ELR (cell line): ENCODE measurements at regions not wholly inside any gene's neighbourhood (a gene's known extent, or its start where the extent isn't known, plus 50 kb on each side); places are given as distances from the start of the nearest gene placed in this dataset.
A peak's percentile ranks its signal among the peaks of the same experiment; 100 is the strongest.
"Not testable (repeated sequence)": the region's sequence is repeated elsewhere in the genome, so short reads cannot be mapped to it uniquely, and the experiment has no call there.

ENCODE experiments used
- DNase-seq: peaks from one replicate; pipeline ENCODE4 v3.0.0-alpha.2; 2015; ENCODE audit warnings: low read depth

DNA sequence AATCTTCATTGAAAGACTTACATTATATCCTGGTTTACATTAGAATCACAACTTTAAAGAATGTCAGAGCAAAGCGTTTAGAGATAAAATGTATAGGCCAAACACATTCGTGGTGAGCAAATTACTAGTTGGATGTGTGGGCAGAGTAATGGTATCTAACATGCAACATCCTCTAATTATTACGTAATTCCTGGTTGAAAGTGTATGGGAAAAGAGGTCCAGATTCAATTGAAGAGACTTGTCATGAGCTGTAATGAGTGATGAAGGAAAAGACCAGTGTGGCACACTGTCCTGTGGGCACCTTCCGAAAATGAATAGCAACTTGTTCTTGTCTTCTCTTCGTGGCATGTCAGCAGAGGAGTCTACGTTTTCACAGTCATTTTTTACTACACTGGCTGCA lies 192.8 kb downstream of the LRIG3 start:
- DNase-seq: no peak

DNA sequence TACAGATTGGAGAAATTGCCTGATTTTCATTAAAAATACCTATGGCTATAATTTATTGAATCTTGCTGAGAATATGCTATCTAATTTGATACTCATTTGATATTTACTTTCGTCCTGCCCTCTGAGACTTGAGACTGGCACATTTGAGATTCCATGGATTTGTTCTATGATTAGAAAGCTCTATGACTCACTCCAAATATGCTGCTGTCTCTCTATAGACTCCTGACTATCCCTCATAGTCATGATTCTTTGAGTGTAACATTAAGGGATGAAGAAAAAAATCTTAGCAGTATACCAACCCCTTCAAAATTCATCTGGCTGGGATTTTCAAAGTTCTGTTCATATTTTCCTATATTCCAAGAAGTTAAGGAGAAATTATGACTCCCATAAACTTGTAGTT lies 191.9 kb downstream of the LRIG3 start:
- peak; percentile 33 for DNase-seq

DNA sequence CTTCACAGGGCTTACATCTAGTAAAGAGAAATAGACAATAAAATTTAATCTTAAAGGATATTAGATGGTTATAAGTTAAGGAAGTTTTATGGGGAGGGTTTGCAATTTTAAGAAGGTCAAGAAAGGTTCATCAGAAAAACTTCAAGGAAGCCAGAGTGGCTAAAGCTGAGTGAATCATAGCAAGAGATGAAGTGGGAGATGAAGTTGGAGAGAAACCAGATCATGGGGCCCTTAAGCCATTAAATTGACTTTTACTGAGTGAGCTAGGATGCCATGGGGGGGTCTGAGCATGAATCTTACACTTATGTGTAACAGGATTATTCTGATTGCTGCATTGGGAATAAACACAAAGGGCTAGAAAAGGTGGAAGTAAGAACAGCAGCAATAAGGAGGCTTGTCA lies 189.2 kb downstream of the LRIG3 start:
- no peak for DNase-seq

DNA sequence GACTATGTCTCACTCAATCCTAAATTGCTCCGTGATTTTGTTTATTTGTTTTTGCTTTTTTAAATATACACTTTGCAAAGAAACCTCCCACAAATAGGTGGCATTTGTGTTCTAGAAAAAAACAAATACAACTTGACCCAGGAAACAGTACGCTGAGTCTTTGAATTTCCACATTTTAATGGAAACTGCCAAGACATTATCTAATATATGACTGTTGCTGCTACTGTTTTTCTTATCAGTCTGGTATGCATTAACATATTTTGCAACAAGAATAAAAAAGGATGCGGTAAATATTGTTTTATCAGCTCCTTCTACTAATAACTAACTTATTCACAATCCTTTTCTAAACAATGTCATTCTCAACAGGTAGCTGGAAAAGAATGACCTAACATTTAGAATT lies 187.4 kb downstream of the LRIG3 start:
- DNase-seq: no peak

DNA sequence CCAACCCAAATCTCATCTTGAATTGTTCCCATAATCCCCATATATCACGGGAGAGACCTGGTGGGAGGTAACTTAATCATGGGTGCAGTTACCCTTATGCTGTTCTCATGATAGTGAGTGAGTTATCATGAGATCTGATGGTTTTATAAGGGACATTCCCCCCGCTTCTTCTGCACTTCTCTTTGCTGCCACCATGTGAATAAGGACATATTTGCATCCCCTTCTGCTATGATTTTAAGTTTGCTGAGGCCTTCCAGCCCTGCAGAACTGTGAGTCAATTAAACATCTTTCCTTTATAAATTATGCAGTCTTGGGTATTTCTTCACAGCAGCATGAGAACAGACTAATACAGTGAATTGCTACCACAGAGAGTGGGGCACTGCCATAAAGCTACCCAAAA lies 179.1 kb downstream of the LRIG3 start:
- peak; percentile 36 for DNase-seq

DNA sequence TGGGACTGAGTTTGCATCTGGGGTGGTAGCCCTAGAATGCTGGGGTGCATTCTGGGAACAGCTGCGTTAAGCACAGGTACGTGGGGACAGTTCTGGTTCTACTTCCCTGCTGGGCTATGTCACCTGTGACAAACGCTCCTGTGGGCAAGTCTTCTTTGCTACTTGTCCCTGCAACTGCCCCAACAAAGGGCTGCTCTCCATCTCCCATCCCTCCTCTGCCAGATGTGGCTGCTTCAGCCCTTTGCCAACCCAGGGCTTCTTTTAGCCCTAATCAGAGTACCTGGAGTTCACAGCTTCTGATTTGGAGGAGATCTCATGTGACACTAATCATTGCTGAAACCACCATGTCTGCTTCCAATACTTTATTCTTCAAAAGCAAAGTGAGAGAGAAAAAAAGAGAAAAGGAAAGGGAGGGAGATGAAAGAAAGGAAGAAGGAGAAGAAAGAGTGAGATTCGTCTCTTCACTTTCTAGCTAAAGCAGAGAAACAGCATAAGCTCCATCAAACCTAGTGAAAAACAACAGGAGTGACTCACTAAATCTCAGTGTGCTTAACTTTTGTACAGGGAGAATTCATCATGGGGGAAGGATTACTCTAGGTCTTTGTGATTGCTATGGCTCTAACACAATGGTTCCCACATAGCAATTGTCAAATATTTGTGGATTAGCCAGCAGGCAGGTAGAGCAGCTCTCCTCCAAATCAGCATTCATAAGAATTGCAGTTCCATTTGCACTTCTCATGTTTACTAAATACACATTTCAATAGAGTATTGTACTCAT lies 174.8 kb downstream of the LRIG3 start:
- DNase-seq: no peak

DNA sequence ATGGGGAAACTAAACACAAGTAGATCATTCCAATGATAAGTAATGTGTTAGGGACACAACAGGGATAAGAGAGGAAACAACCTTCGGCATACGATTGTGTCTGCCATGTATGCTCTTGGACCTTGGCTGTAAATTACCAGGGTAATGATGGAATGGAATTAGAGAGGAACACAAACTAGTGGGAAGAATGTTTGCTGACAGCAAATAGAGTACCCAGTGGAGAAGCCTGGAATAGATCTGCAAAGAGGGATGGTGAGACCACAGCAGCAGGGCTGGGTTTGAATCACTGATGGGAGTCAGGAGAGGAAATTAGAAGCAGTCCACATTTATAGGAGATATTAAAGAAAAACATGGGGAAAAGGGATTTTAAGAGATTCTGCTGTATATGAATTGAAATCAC lies 172.8 kb downstream of the LRIG3 start:
- DNase-seq: no peak

DNA sequence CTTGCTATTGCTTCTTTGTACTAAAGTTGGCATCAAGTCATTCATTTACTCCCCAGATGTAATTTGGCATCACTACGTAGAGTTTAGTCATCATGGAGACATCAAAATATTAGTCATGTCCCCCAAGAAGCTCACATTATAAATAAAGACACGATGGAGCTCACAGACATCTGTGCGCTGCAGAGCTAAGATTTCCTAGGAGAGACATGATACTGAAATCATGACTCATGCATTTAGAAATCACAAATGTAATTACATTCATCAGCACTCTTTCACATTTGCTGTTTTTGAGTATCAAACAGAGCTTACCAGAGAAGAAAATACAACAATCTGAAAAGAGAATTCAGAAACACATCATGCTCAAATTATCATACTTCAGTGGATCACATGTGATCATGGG lies 169.8 kb downstream of the LRIG3 start:
- DNase-seq: peak; percentile 91

DNA sequence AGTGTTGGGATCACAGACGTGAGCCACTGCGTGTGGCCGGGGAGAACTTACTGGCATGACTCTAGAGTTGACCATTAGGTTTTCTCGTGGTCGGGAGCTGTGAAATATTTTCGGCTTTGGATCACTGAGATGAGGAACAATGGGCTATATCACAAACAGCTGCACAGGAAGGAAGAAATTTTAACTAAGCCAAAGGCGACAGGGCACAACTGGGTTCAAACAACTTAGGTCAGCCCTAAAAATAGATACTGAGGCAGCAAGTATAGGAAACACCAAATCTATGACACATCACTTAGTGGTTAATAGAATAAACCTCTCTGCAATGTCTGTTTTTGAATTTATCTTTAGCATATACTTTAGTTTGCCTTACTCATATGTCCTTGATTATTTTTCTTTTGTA lies 162.9 kb downstream of the LRIG3 start:
- peak; percentile 73 for DNase-seq

DNA sequence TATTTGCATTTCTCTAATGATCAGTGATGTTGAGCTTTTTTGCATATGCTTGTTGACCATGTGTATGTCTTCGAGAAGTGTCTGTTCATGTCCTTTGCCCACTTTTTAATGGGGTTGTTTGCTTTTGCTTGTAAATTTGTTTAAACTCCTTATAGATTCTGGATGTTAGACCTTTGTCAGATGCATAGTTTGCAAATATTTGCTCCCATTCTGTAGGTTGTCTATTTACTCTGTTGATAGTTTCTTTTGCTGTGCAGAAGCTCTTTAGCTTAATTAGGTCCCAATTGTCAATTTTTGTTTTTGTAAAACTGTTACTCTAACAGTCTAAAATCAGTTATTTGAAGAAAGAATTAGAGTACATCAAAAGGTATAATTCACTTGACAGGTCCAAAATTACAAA lies 160.6 kb downstream of the LRIG3 start:
- DNase-seq: not testable (repeated sequence)

DNA sequence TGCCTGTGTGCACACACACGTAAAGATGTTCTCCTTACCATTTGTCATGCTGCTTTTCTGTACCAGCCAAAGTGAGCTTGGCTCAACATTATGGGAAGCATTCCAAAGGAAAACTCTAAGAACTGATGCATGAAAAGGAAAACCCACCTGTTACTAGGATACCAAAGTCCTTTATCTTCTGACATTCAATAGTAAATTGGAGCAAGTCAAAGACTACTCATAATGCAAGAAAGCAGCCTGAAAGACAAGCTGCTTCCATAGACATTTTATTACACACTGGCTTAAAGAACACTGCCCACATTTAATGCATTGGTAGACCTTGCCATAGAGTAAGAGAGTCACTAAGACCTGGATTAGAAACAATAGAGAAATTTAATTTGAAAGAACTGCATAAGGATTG lies 159.0 kb downstream of the LRIG3 start:
- no peak for DNase-seq

DNA sequence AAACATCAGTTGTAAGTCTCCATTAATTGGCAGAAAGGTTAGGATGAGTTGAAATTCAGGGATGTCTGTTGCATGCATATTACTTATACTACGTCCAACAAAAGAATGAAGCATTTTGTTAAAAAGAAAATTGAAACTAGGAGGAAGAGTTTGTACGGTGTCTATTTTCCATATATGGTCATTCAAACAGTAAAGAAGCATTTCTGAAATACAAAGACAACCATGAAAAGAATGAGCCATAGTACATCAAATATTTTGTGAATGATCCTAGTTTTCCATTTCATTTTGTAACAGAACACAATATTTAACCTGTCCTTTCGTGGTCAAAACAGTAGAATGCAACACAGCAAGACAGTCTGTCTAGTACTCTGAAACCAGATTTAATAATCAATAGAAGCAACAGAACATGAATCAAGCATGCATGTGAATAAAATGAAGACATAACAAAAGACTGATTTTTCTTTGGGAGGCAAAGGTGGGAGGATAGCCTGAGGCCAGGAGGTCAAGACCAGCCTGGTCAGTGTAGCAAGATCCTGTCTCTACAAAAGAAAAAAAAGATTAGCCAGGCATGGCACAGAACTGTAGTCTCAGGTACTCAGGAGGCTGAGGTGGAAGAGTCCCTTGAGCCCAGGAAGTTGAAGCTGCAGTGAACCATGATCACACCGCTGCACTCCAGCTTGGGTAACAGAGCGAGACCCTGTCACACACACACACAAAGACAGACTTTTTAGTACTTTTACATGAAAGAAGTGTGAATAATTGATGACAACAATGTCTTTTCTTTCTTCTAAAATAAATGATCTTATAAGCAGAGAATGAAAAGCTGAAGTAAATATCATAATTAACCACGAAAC lies 156.0 kb downstream of the LRIG3 start:
- no peak for DNase-seq

DNA sequence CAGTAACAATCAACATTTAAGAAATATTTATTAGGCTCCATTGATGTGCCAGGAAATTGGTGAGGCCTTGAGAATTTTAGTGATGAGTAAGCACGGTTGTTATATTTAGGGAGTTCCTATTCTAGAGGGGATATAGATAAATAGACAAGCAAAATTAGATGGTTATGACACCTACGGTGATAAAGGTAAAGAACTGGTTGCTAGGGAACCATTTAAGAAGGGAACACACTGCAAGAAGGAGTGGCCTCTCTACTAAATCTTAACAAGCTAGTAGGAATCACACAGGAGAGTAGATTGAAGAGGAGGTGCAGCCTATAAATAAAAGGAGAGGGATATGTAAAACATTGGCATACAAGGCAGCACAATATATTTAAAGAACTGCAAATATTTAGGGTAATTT lies 155.2 kb downstream of the LRIG3 start:
- no peak for DNase-seq

DNA sequence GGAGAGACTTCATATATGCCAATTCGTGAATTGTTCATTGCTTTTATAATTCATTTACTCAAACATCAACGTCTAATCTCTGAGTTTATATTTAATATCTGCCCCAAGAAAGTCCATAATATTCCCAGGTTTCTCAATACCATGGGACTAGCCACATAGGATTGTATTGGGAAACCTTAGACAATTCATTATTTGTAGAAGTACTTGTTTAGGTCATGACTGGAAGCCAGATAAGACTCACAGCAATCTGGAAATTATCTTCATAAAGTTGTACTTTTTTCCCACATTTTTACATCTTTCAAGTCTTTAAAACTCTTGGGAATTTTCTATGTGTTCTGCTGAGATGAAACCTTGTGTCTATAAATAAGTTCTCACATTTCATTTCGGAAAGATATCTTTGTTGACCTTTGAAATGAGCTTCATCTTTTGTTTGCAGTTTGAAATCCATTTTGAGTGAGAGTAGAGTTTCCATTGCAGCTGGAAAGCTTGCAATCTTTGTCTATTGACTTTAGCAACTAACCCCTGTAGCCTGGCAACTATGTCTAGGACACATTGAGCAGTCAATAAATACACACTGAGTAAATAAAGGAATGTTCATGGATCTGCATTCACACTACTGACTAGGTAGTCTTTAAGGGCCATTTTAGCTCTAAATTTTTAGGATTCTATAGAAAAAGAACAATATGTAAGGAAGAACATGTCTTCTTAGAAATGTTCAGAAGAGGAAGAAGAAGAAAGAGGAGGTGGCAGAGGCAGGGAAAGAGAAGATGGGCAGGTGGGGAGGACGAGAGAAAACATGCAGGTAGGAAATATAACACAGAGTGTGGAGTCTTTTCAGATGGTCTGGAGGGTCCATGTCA lies 154.4 kb downstream of the LRIG3 start:
- no peak for DNase-seq

DNA sequence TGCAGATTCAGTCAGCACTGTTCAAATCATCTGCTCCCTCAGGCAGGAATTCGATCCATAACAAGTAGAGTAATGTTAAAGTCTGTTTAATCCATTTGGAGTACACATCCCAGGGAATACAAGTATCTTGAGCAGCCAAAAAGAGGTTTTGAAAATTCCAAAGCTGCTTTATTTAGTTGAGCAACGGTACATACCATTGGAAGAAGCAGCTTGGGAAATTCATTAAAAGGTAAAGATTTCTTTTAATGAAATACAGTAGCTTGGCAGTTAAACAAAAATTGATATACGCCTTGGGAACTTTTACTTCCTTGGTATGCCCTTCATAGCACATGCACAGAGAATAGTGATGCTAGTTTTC lies 153.8 kb downstream of the LRIG3 start:
- no peak for DNase-seq

DNA sequence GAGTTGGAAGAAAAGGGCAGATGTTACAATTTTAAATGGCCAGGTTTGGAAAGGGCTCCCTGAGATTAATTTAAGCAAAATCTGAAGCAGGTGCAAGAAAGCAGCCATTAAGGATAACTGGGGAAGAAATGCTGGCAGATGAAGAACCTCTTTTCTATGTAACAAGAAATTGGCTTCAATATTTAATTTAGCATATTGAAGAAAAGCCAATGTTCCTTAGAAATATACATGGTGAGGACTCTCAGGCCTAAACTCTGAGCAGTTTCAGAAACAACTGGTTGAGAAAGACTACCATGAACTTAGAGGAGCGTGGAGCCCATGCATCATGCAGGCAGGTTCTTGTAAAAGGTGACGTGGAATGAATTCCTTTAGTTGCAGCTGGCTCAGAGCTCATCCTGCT lies 152.8 kb downstream of the LRIG3 start:
- DNase-seq: no peak

DNA sequence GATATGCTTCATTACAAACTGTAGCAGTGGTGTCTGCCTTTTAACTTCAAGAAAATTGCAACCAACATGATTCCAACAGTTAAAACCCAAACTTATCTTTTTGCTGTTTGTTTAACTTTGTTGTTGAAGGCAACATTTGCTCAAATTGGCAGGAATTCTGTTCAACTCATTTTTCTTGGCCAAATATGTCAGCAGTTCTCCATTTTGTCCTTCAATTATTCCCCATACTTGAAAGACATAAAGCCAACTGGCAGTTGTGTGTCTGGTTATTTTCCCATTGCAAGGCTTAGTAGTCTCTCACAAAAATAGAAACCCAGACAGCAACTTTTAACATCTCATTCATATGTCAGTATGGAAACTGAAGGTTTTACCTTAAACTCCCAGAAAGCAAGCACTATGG lies 146.3 kb downstream of the LRIG3 start:
- DNase-seq: no peak

DNA sequence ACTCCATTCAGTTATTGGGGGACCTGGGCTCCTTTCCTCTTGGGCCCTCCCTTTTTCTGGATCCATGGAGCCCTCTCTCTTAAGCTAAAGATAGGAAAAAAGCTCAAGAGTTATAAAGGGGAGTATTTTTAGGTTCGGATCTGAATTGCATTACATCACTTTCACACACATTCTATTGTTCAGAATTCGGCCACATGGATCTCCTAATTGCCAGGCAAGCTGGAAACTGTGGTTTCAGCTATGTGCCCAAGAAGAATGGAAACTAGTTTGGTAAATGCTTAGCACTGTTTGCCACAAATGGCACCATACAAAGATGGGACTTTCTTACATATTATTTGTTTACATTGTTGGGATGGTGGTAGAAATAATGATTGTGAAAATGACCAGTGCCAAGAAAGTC lies 145.6 kb downstream of the LRIG3 start:
- DNase-seq: no peak

DNA sequence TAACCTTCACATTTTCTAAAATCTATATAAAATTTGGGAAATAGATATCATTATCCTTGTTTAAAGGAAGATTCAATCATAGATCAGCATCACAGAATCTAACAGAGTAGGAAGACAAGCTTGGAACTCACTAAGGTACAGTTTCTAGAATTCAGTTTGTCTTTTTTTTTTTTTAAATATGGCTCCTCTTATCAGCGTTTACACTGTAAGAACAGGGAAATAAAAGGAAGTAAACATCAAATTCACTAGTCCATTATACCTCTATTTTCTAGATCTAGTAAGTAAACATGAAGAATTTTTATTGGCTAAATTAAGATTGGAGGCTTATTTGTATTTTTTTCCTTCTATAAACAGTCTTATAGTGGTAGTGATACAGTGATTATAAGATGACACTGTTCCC lies 144.9 kb downstream of the LRIG3 start:
- DNase-seq: no peak

DNA sequence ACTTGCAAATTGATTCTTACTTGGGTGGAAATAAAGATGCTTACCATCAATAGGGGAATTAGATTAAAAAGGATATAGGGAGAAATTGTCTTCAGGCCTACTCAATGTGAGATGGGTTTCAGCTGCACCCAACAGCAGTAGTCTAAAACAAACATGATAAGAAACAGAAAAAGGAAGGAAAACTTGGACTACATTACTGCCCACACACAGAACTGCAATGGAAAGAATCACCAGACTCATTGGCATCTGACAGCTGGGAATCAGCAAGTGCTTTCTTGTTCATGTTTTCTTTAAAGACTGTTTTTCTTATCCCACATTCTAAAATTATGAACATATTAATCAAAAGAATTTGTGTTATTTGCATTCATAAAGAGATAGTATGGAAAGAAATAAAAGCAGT lies 144.2 kb downstream of the LRIG3 start:
- no peak for DNase-seq

DNA sequence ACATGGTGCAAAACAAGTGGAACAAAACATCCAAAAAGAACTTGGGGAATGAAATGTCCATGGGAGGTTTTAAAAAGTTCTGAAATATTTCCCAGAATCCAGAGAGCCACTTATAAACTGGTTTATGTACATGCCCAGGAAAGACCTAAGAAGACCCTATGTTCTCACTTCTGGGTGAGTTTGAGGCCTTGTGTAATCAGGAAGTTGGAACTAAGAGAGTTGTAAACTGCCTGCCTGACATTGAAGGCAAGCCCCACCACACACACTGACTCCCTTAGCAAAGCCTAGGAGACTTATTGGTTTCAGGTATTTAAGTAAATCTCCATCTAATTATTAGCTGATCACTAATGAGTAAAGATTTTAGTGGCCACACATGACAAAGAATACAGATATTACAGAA lies 142.5 kb downstream of the LRIG3 start:
- no peak for DNase-seq

DNA sequence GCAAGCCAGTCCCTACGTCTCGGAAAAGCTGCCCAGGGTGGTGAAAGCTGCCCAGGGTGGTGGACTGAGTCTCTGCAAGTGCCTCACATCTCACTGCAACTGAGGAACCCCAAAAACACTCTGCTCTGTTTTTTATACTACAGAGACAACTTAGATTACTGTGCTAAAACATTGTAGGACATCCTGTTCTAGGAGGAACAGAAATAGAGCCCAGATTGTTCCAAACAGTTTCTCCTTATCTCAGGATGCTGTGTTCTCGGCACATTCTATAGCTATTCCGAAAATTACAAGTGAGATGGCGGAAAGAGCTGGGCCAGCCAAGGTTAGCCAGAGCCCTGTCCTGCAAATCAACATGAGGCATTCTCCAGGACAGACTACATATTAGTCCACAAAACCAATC lies 138.7 kb downstream of the LRIG3 start:
- no peak for DNase-seq
